Retinal pigment epithelial cell (primary cell): ENCODE measurements at regions not wholly inside any gene's neighbourhood (a gene's known extent, or its start where the extent isn't known, plus 50 kb on each side); places are given as distances from the start of the nearest gene placed in this dataset.

Source experiments
- DNase-seq: peaks from one replicate; pipeline ENCODE4 v3.0.0-alpha.2; 2010; ENCODE audit warnings: low read depth
- H3K4me3 ChIP-seq: 2 replicates; pipeline ENCODE4 v1.5.1; 2011; ENCODE audit warnings: mild to moderate bottlenecking, low read length, control low read depth, moderate library complexity
- CTCF ChIP-seq: conservative IDR thresholded peaks from 2 replicates; pipeline ENCODE4 v1.5.1; 2011; ENCODE audit warnings: low read depth, low read length, control low read depth, inconsistent platforms

- no peak for TF ChIP-seq CTCF
- no peak overlapping the region for H3K4me3 ChIP-seq
- no peak for DNase-seq
Measured at GRCh38 chr12:81000831-81001230, 63.1 kb upstream of the LIN7A start.

GRCh38 chr12:80988986-80989385 lies 51.3 kb upstream of the LIN7A start:
- H3K4me3 ChIP-seq, result no peak overlapping the region
- TF ChIP-seq CTCF, result no peak
- DNase-seq, result peak; percentile 7
